SU-DHL-6 (cell line): ENCODE measurements at regions not wholly inside any gene's neighbourhood (a gene's known extent, or its start where the extent isn't known, plus 50 kb on each side); places are given as distances from the start of the nearest gene placed in this dataset.

Experiments
- H2AFZ ChIP-seq: fragments of 200-600 bp; sonication (generic); 2 replicates; pipeline ENCODE4 v1.6.1; 2014; ENCODE audit warnings: low read depth, mild to moderate bottlenecking, moderate library complexity, mixed read lengths, antibody characterized with exemption, low read length; ENCODE audit not compliant: severe bottlenecking
- H3F3A ChIP-seq: fragments of 200-600 bp; shearing (Covaris generic); 2 replicates; pipeline ENCODE4 v1.6.0; 2016; ENCODE audit warnings: antibody characterized with exemption, mild to moderate bottlenecking; ENCODE audit not compliant: insufficient read depth
- H3K27ac ChIP-seq: fragments of 200-600 bp; sonication (generic); 2 replicates; pipeline ENCODE4 v1.5.1; 2016; ENCODE audit warnings: low read depth, mild to moderate bottlenecking, low read length, moderate library complexity, mixed read lengths
- H3K27me3 ChIP-seq: fragments of 200-600 bp; sonication (generic), shearing (Covaris generic); 2 replicates; pipeline ENCODE4 v1.6.0; 2014; ENCODE audit warnings: mild to moderate bottlenecking, low read length
- H3K36me3 ChIP-seq: fragments of 200-600 bp; sonication (generic); 2 replicates; pipeline ENCODE4 v1.6.1; 2014; ENCODE audit warnings: mild to moderate bottlenecking, low read length, mixed read lengths
- H3K4me2 ChIP-seq: fragments of 300-600, 200-600 bp; shearing (Covaris generic), sonication (generic); 2 replicates; pipeline ENCODE4 v1.6.0; 2014; ENCODE audit warnings: low read length, low read depth, mild to moderate bottlenecking; ENCODE audit not compliant: poor library complexity, severe bottlenecking
- H3K4me3 ChIP-seq: fragments of 200-600 bp; sonication (generic); 2 replicates; pipeline ENCODE4 v1.5.1; 2014; ENCODE audit warnings: antibody characterized with exemption, low read length, mild to moderate bottlenecking, mixed read lengths; ENCODE audit not compliant: insufficient read depth, poor library complexity, severe bottlenecking
- H3K79me2 ChIP-seq: fragments of 200-600 bp; sonication (generic); 2 replicates; pipeline ENCODE4 v1.6.1; 2014; ENCODE audit warnings: mild to moderate bottlenecking, low read length, moderate library complexity; ENCODE audit not compliant: insufficient read depth
- H3K9ac ChIP-seq: fragments of 200-600 bp; sonication (generic); 2 replicates; pipeline ENCODE4 v1.7.0; 2014; ENCODE audit warnings: mild to moderate bottlenecking, low read length
- H3K9me2 ChIP-seq: fragments of 200-600 bp; sonication (generic); replicated peaks from 2 replicates; pipeline ENCODE4 v1.6.1; 2014; ENCODE audit warnings: low read length; ENCODE audit not compliant: insufficient read depth
- H3K9me3 ChIP-seq: fragments of 200-600 bp; sonication (generic); 2 replicates; pipeline ENCODE4 v1.6.1; 2014; ENCODE audit warnings: low read length, mixed read lengths; ENCODE audit not compliant: insufficient read depth
- H4K20me1 ChIP-seq: fragments of 200-600 bp; sonication (generic); 2 replicates; pipeline ENCODE4 v1.6.1; 2014; ENCODE audit warnings: low read depth, mild to moderate bottlenecking, antibody characterized with exemption, low read length, moderate library complexity, mixed read lengths
- EZH2phosphoT487 ChIP-seq: fragments of 200-600 bp; sonication (generic), shearing (Covaris generic); conservative IDR thresholded peaks from 2 replicates; pipeline ENCODE4 v1.6.1; 2018; ENCODE audit warnings: mild to moderate bottlenecking, antibody characterized with exemption, low read length, moderate library complexity, mixed read lengths
- TF ChIP-seq, protein P1 (sequence below): fragments of 200-600 bp; sonication (generic); IDR thresholded peaks from one replicate; pipeline ENCODE4 v1.5.1; 2017; ENCODE audit warnings: antibody characterized with exemption, mild to moderate bottlenecking, low read length, moderate library complexity; ENCODE audit not compliant: insufficient read depth, poor library complexity, severe bottlenecking

DNA sequence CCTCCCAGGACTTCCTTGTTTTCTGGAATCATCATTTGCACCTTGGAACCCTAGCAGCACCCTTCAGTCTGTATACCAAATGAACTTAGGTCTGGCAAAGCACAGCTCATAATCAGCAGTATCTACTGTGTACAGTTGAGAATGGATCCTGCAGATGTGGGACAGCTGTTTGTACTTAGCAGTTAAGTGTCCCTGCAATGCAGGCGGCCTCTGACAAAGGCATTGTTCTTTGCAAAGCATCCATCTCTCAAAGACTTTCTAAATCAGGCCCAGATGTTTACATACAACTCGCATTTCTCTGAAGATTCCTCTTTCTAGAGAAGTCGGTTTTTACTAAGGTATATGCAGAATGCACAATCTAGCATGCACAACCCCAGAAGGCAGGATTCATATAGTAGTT lies 170.5 kb upstream of the RBM19 start:
- no peak overlapping the region for H3K4me2 ChIP-seq
- no peaks in the 10 kb centered on the region for H4K20me1 ChIP-seq
- no peaks in the 10 kb centered on the region for H3K36me3 ChIP-seq
- TF ChIP-seq, protein P1, sequence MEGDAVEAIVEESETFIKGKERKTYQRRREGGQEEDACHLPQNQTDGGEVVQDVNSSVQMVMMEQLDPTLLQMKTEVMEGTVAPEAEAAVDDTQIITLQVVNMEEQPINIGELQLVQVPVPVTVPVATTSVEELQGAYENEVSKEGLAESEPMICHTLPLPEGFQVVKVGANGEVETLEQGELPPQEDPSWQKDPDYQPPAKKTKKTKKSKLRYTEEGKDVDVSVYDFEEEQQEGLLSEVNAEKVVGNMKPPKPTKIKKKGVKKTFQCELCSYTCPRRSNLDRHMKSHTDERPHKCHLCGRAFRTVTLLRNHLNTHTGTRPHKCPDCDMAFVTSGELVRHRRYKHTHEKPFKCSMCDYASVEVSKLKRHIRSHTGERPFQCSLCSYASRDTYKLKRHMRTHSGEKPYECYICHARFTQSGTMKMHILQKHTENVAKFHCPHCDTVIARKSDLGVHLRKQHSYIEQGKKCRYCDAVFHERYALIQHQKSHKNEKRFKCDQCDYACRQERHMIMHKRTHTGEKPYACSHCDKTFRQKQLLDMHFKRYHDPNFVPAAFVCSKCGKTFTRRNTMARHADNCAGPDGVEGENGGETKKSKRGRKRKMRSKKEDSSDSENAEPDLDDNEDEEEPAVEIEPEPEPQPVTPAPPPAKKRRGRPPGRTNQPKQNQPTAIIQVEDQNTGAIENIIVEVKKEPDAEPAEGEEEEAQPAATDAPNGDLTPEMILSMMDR, result no peak
- no peak for TF ChIP-seq EZH2phosphoT487
- no peaks in the 10 kb centered on the region for H3K27me3 ChIP-seq
- H3F3A ChIP-seq, result no peaks in the 10 kb centered on the region
- H3K9me3 ChIP-seq, result no peaks in the 10 kb centered on the region
- H3K9ac ChIP-seq, result no peak overlapping the region
- no peaks in the 10 kb centered on the region for H3K9me2 ChIP-seq
- H3K4me3 ChIP-seq, result no peak overlapping the region
- no peak overlapping the region for H3K27ac ChIP-seq
- no peak overlapping the region for H2AFZ ChIP-seq
- H3K79me2 ChIP-seq, result no peaks in the 10 kb centered on the region

DNA sequence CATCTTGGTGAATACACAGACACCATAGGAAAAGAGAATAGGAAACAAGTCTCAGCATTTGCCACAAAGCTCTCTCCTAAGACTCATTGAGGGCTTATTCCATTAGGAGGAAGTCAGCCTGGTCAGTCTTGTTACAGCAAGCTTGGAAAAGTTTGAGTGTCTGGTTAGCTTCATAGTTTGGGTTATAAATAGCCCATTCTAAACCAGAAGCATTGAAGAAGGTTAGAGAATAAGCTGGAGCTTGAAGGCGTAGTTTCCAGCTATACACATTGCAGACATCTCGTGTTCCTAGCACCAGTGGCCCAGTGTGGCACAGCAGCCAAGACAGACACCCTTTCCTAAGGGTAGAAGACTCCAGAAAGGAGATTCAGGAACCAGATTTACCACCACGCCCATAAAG lies 168.8 kb upstream of the RBM19 start:
- Histone ChIP-seq H3K27ac (no peak overlapping the region), H3K9ac (no peak overlapping the region), H3K9me2 (no peaks in the 10 kb centered on the region), H3K27me3 (no peaks in the 10 kb centered on the region), H3K79me2 (no peaks in the 10 kb centered on the region), H3F3A (no peaks in the 10 kb centered on the region), H3K4me3 (no peak overlapping the region), H4K20me1 (no peaks in the 10 kb centered on the region), H3K36me3 (no peaks in the 10 kb centered on the region), H3K9me3 (no peaks in the 10 kb centered on the region), H2AFZ (no peak overlapping the region), H3K4me2 (no peak overlapping the region)
- TF ChIP-seq EZH2phosphoT487, result no peak
- TF ChIP-seq, protein P1, result no peak

DNA sequence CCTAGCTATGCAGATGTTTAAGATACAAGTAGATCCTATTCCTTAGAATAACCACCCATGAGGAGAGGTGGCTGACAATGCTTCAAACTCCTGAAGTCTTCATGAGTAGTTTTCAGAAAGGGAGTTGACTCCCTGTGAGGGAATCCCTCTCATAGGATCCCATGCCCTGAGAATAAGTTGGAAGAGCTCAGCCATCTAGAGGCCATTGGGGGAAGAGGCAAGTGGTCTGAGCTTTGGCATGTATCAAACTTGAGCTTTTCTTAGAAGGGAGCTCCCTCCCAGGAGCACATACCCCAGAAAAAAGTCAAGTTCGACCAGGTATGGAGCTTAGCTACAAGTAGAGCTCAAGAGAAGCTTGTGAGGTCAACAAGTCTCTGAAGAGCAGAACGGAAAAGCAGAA lies 165.7 kb upstream of the RBM19 start:
- H3K4me2 ChIP-seq, result no peak overlapping the region
- H3K9me2 ChIP-seq, result no peaks in the 10 kb centered on the region
- TF ChIP-seq, protein P1, result no peak
- no peak overlapping the region for H3K27ac ChIP-seq
- H2AFZ ChIP-seq, result no peak overlapping the region
- no peak overlapping the region for H3K4me3 ChIP-seq
- H4K20me1 ChIP-seq, result no peaks in the 10 kb centered on the region
- H3K36me3 ChIP-seq, result no peaks in the 10 kb centered on the region
- H3F3A ChIP-seq, result no peaks in the 10 kb centered on the region
- no peaks in the 10 kb centered on the region for H3K79me2 ChIP-seq
- no peaks in the 10 kb centered on the region for H3K27me3 ChIP-seq
- no peak overlapping the region for H3K9ac ChIP-seq
- H3K9me3 ChIP-seq, result no peaks in the 10 kb centered on the region

DNA sequence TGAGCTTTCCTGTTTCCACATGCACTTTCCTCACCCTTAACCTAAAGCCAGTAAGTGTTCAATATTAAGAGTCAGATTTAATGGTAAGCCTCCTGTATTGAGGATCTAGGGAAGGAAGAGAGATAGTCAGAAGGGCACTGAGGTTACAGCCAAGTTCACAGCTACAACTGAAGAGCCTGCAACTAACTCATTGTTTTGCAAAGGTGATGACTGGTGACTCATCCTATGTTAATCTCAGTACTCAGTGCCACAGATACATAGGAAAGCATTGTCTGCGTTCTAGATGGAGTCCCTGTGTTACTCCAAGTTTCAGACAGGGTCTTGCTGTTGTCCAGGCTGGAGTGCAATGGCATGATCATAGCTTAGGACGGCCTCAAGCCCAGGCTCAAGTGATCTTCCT lies 157.0 kb upstream of the RBM19 start:
- Histone ChIP-seq H3K4me3 (no peak overlapping the region), H3K4me2 (no peak overlapping the region), H4K20me1 (no peaks in the 10 kb centered on the region), H3K9me2 (no peaks in the 10 kb centered on the region), H2AFZ (no peak overlapping the region), H3K9me3 (no peaks in the 10 kb centered on the region), H3K27ac (no peak overlapping the region), H3K79me2 (no peaks in the 10 kb centered on the region), H3F3A (no peaks in the 10 kb centered on the region), H3K9ac (no peak overlapping the region), H3K36me3 (no peaks in the 10 kb centered on the region), H3K27me3 (no peaks in the 10 kb centered on the region)
- TF ChIP-seq EZH2phosphoT487, result no peak
- TF ChIP-seq, protein P1, result no peak
